ENCODE measurements at regions not wholly inside any gene's neighbourhood (a gene's known extent, or its start where the extent isn't known, plus 50 kb on each side); places are given as distances from the start of the nearest gene placed in this dataset.

GRCh38 chr17:34773036-34773435, 188.2 kb downstream of the CCT6B start:
- no peak overlapping the region for H3K27ac Mint-ChIP-seq
- H3K4me3 Mint-ChIP-seq, result no peak overlapping the region
- CTCF ChIA-PET, result no interaction called here
- no peak for DNase-seq
- peaks cover 5% of the 10 kb centered on the region for H3K27me3 Mint-ChIP-seq
- no peaks in the 10 kb centered on the region for H3K9me3 Mint-ChIP-seq
- H3K4me1 Mint-ChIP-seq, result no peaks in the 10 kb centered on the region
- H3K36me3 Mint-ChIP-seq, result no peaks in the 10 kb centered on the region

- no peak for DNase-seq
- no peaks in the 10 kb centered on the region for H3K36me3 Mint-ChIP-seq
- no peak overlapping the region for H3K27ac Mint-ChIP-seq
- CTCF ChIA-PET, result no interaction called here
- H3K9me3 Mint-ChIP-seq, result no peaks in the 10 kb centered on the region
- peaks cover 5% of the 10 kb centered on the region for H3K27me3 Mint-ChIP-seq
- no peak overlapping the region for H3K4me3 Mint-ChIP-seq
- no peaks in the 10 kb centered on the region for H3K4me1 Mint-ChIP-seq
Measured at GRCh38 chr17:34771891-34772290, 189.4 kb downstream of the CCT6B start.

GRCh38 chr17:34770586-34770985, 190.7 kb downstream of the CCT6B start:
- Mint-ChIP-seq H3K27ac (no peak overlapping the region), H3K27me3 (peaks cover 5% of the 10 kb centered on the region), H3K9me3 (no peaks in the 10 kb centered on the region), H3K4me1 (no peaks in the 10 kb centered on the region), H3K36me3 (no peaks in the 10 kb centered on the region), H3K4me3 (no peak overlapping the region)
- CTCF ChIA-PET, result no interaction called here
- DNase-seq, result no peak

GRCh38 chr17:34769899-34770298, 190.5 kb downstream of the TMEM132E start:
- CTCF ChIA-PET, result no interaction called here
- DNase-seq, result no peak
- Mint-ChIP-seq H3K9me3 (no peaks in the 10 kb centered on the region), H3K4me1 (no peaks in the 10 kb centered on the region), H3K36me3 (no peaks in the 10 kb centered on the region), H3K4me3 (no peak overlapping the region), H3K27me3 (peaks cover 5% of the 10 kb centered on the region), H3K27ac (no peak overlapping the region)

- Mint-ChIP-seq H3K4me3 (no peak overlapping the region), H3K4me1 (no peaks in the 10 kb centered on the region), H3K27ac (no peak overlapping the region), H3K36me3 (no peaks in the 10 kb centered on the region), H3K27me3 (peaks cover 5% of the 10 kb centered on the region), H3K9me3 (no peaks in the 10 kb centered on the region)
- CTCF ChIA-PET, result no interaction called here
- DNase-seq, result no peak
Measured at GRCh38 chr17:34769049-34769448, 189.7 kb downstream of the TMEM132E start.

GRCh38 chr17:34765291-34765690, 185.9 kb downstream of the TMEM132E start:
- Mint-ChIP-seq H3K36me3 (no peaks in the 10 kb centered on the region), H3K9me3 (no peaks in the 10 kb centered on the region), H3K4me3 (no peak overlapping the region), H3K27ac (no peak overlapping the region), H3K27me3 (no peaks in the 10 kb centered on the region), H3K4me1 (no peaks in the 10 kb centered on the region)
- DNase-seq, result no peak
- CTCF ChIA-PET, result no interaction called here

GRCh38 chr17:34764716-34765115, 185.3 kb downstream of the TMEM132E start:
- DNase-seq, result no peak
- CTCF ChIA-PET, result no interaction called here
- Mint-ChIP-seq H3K27me3 (no peaks in the 10 kb centered on the region), H3K4me1 (no peaks in the 10 kb centered on the region), H3K27ac (no peak overlapping the region), H3K9me3 (no peaks in the 10 kb centered on the region), H3K4me3 (no peak overlapping the region), H3K36me3 (no peaks in the 10 kb centered on the region)

- H3K9me3 Mint-ChIP-seq, result no peaks in the 10 kb centered on the region
- no peaks in the 10 kb centered on the region for H3K4me1 Mint-ChIP-seq
- no peak overlapping the region for H3K27ac Mint-ChIP-seq
- CTCF ChIA-PET, result no interaction called here
- no peak for DNase-seq
- H3K27me3 Mint-ChIP-seq, result no peaks in the 10 kb centered on the region
- no peaks in the 10 kb centered on the region for H3K36me3 Mint-ChIP-seq
- H3K4me3 Mint-ChIP-seq, result no peak overlapping the region
Measured at GRCh38 chr17:34763728-34764665, 184.6 kb downstream of the TMEM132E start.

- no peak overlapping the region for H3K27ac Mint-ChIP-seq
- peaks cover 3% of the 10 kb centered on the region for H3K27me3 Mint-ChIP-seq
- H3K36me3 Mint-ChIP-seq, result no peaks in the 10 kb centered on the region
- H3K4me3 Mint-ChIP-seq, result no peak overlapping the region
- no peaks in the 10 kb centered on the region for H3K4me1 Mint-ChIP-seq
- CTCF ChIA-PET, result no interaction called here
- H3K9me3 Mint-ChIP-seq, result no peaks in the 10 kb centered on the region
- DNase-seq, result no peak
Measured at GRCh38 chr17:34762078-34762477, 182.7 kb downstream of the TMEM132E start.

GRCh38 chr17:34761646-34762045, 182.3 kb downstream of the TMEM132E start:
- Mint-ChIP-seq H3K27ac (no peak overlapping the region), H3K27me3 (peaks cover 3% of the 10 kb centered on the region), H3K36me3 (no peaks in the 10 kb centered on the region), H3K9me3 (no peaks in the 10 kb centered on the region), H3K4me1 (no peaks in the 10 kb centered on the region), H3K4me3 (no peak overlapping the region)
- DNase-seq, result no peak
- CTCF ChIA-PET, result no interaction called here

- H3K4me1 Mint-ChIP-seq, result no peaks in the 10 kb centered on the region
- no peak for DNase-seq
- CTCF ChIA-PET, result no interaction called here
- peaks cover 3% of the 10 kb centered on the region for H3K27me3 Mint-ChIP-seq
- no peaks in the 10 kb centered on the region for H3K9me3 Mint-ChIP-seq
- H3K4me3 Mint-ChIP-seq, result no peak overlapping the region
- no peak overlapping the region for H3K27ac Mint-ChIP-seq
- no peaks in the 10 kb centered on the region for H3K36me3 Mint-ChIP-seq
Measured at GRCh38 chr17:34760931-34761495, 181.6 kb downstream of the TMEM132E start.

GRCh38 chr17:34758718-34759117, 179.3 kb downstream of the TMEM132E start:
- CTCF ChIA-PET, result interaction anchor here (0.6 kb wide), 1 partner anchor 120 kb away, joined by 3 read pairs; no protein-coding TSS in a partner anchor

GRCh38 chr17:34758316-34758715, 178.9 kb downstream of the TMEM132E start:
- Mint-ChIP-seq H3K36me3 (no peaks in the 10 kb centered on the region), H3K4me3 (no peak overlapping the region), H3K27me3 (peaks cover 5% of the 10 kb centered on the region), H3K9me3 (no peaks in the 10 kb centered on the region), H3K27ac (no peak overlapping the region), H3K4me1 (no peaks in the 10 kb centered on the region)
- CTCF ChIA-PET, result interaction anchor here (0.6 kb wide), 1 partner anchor 120 kb away, joined by 3 read pairs; no protein-coding TSS in a partner anchor
- DNase-seq, result peak; percentile 5

More at GRCh38 chr17:34758718-34759117, 179.3 kb downstream of the TMEM132E start:
- H3K27me3 Mint-ChIP-seq, result peaks cover 3% of the 10 kb centered on the region
- peak; percentile 0 for DNase-seq
- no peaks in the 10 kb centered on the region for H3K9me3 Mint-ChIP-seq
- no peak overlapping the region for H3K27ac Mint-ChIP-seq
- no peaks in the 10 kb centered on the region for H3K4me1 Mint-ChIP-seq
- H3K4me3 Mint-ChIP-seq, result no peak overlapping the region
- no peaks in the 10 kb centered on the region for H3K36me3 Mint-ChIP-seq

GRCh38 chr17:34757611-34758010, 178.2 kb downstream of the TMEM132E start:
- no peak overlapping the region for H3K4me3 Mint-ChIP-seq
- H3K4me1 Mint-ChIP-seq, result no peaks in the 10 kb centered on the region
- H3K27ac Mint-ChIP-seq, result no peak overlapping the region
- no peaks in the 10 kb centered on the region for H3K9me3 Mint-ChIP-seq
- peaks cover 9% of the 10 kb centered on the region for H3K27me3 Mint-ChIP-seq
- CTCF ChIA-PET, result no interaction called here
- DNase-seq, result no peak
- no peaks in the 10 kb centered on the region for H3K36me3 Mint-ChIP-seq

- H3K36me3 Mint-ChIP-seq, result no peaks in the 10 kb centered on the region
- H3K4me1 Mint-ChIP-seq, result no peaks in the 10 kb centered on the region
- H3K4me3 Mint-ChIP-seq, result no peak overlapping the region
- no peak overlapping the region for H3K27ac Mint-ChIP-seq
- DNase-seq, result peak; percentile 8
- H3K27me3 Mint-ChIP-seq, result peaks cover 12% of the 10 kb centered on the region
- no peaks in the 10 kb centered on the region for H3K9me3 Mint-ChIP-seq
- CTCF ChIA-PET, result no interaction called here
Measured at GRCh38 chr17:34757106-34757505, 177.7 kb downstream of the TMEM132E start.
